COLO829 (cell line): ENCODE measurements at regions not wholly inside any gene's neighbourhood (a gene's known extent, or its start where the extent isn't known, plus 50 kb on each side); places are given as distances from the start of the nearest gene placed in this dataset.
"Not testable (repeated sequence)": the region's sequence is repeated elsewhere in the genome, so short reads cannot be mapped to it uniquely, and the experiment has no call there.

Source experiments
- DNase-seq: peaks from one replicate; pipeline ENCODE4 v3.0.0; 2012; ENCODE audit warnings: low spot score

- DNase-seq: no peak
Measured at GRCh38 chr12:107500307-107500706, 185.3 kb upstream of the PWP1 start.

GRCh38 chr12:107501681-107502080 is 183.9 kb upstream of the PWP1 start:
- no peak for DNase-seq

GRCh38 chr12:107503129-107503855 is 182.3 kb upstream of the PWP1 start:
- no peak for DNase-seq

- no peak for DNase-seq
Measured at GRCh38 chr12:107503887-107504885, 181.4 kb upstream of the PWP1 start.

GRCh38 chr12:107509421-107509820 is 176.2 kb upstream of the PWP1 start:
- no peak for DNase-seq

GRCh38 chr12:107510211-107510610 is 175.4 kb upstream of the PWP1 start:
- no peak for DNase-seq

- no peak for DNase-seq
Measured at GRCh38 chr12:107511292-107511691, 174.3 kb upstream of the PWP1 start.

- DNase-seq: no peak
Measured at GRCh38 chr12:107512391-107512790, 173.2 kb upstream of the PWP1 start.

DNA sequence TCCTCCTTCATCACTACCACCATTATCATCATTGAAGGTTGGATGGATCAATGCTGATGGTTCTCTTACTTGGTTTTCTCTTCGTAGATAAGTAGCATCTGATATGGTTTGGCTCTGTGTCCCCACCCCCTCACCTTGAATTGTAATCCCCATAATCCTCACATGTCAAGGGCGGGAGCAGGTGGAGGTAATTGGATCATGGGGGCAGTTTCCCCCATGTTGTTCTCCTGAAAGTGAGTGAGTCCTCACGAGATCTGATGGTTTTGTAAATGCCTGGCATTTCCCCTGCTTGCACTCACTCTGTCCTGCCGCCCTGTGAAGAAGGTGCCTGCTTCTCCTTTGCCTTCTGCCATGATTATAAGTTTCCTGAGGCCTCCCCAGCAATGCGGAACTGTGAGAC is 172.4 kb upstream of the PWP1 start:
- DNase-seq: no peak

GRCh38 chr12:107513636-107514400 is 171.8 kb upstream of the PWP1 start:
- DNase-seq: no peak

DNA sequence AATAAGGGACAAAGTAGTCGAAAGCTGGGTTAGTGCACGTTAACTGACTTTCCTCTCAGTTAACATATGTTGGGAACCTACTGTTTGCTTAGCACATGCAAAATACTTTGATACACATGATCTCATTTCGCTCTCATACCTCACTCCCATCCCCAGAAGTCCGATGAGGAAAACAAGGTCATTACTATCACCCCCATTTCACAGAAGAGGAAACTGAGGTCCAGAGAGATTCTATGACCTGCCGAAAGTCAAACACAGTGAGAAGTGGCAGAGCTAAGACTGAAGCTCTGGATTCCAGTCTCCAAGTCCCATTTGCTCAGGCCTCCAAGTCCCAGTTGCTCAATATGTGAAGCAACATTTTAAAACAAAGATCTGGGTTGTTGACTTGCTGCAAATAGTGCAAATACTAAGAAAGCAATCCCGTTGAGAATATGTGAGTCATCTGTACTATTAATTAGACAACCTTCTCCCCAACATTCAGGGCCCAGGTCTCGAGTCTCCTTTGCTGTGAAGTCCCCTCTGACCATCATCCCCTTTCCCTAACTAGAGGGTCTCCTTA is 170.6 kb upstream of the PWP1 start:
- DNase-seq: no peak

GRCh38 chr12:107515446-107515958 is 170.1 kb upstream of the PWP1 start:
- no peak for DNase-seq

GRCh38 chr12:107517816-107518215 is 167.8 kb upstream of the PWP1 start:
- DNase-seq: not testable (repeated sequence)

DNA sequence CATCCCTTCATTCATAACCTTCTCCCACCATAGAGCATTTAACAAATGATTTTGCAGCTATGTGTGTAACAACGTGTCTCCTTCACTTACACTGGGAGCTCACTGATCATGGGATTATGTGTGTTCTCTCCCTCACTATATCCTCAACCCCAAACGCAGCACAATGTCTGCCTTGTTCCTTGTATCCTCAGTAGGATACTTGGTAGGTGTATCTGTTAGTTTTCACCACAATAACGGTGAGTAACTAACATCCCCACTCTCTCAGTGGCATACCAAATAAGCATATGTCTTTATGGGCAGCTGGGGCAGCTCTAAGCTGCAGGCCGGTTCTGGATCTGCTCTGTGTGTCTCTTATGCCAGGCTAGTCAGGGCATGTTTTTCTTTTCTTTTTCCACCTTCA is 166.7 kb upstream of the PWP1 start:
- DNase-seq: no peak

GRCh38 chr12:107519906-107520859 is 165.4 kb upstream of the PWP1 start:
- DNase-seq: no peak

DNA sequence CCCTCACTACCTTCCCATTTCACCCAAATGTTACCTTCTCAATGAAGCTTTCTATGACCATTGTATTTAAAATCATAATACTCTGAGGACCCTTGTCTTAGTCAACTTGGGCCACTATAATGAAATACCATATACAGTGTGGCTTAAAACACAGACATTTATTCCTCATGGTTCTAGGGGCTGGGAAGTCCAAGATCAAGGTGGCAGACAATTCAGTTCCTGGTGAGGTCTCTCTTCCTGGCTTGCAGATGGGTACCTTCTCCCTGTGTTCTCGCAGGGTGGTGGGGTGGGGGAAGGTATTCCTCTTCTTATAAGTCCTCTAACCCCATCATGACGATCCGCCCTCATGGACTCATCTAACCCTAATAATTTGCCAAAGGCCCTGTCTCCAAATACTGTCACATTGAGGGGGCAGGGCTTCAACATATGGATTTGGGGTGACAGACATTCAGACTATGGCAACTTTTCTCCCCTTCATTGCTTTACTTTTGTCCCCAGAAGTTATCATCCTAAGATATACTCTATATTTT is 163.7 kb upstream of the PWP1 start:
- no peak for DNase-seq

- DNase-seq: no peak
Measured at GRCh38 chr12:107522692-107523477, 162.7 kb upstream of the PWP1 start.

DNA sequence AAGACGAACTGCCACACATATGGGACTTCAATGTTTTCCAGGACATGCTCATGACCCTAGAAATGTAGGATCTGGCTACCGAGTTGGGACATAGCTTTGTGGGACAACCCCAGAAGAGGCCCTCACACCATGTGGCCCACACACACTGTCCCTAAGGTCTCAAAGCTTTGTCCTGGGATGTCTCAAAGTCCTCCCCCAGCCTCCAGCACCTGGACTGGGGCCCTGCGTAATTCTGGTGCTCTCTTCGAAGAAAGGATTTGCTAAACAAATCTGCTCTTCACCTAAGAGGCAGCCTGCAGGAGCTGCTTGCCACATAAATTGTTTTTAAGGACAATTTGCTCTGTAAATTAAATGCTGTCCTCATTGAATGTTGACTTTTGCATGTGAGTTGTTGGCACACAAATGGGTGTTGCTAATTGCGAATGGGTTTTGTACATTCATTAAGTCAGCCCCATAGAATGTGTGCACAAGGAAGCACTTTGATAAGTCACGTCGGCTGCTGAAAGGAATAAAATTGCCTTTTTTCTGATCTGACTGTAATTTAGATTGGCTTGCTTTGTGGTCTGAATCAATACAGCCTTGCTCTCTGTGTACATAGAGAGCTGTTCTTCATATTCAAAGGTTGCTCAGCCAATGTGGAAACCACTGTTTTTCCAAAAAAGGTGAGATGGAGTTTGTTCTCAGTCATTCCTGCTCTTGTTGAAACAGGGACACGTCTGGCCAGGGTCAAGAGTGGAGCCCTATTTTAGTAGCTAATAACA is 161.6 kb upstream of the PWP1 start:
- DNase-seq: no peak
